HG03139 (cell line): ENCODE measurements at regions not wholly inside any gene's neighbourhood (a gene's known extent, or its start where the extent isn't known, plus 50 kb on each side); places are given as distances from the start of the nearest gene placed in this dataset.
"Not testable (repeated sequence)": the region's sequence is repeated elsewhere in the genome, so short reads cannot be mapped to it uniquely, and the experiment has no call there.

ENCODE experiments used
- ATAC-seq: cut with Tn5 transposase; IDR thresholded peaks from one replicate; pipeline ENCODE4 v1.9.1; 2021; ENCODE audit not compliant: unreplicated experiment

GRCh38 chr16:54985156-54985555, 54.5 kb downstream of the IRX5 start:
- ATAC-seq: no peak

GRCh38 chr16:54985668-54986067, 55.0 kb downstream of the IRX5 start:
- ATAC-seq: no peak

- ATAC-seq: no peak
Observed at GRCh38 chr16:54986409-54986808, 55.7 kb downstream of the IRX5 start.

- ATAC-seq: no peak
Observed at GRCh38 chr16:54987081-54987480, 56.4 kb downstream of the IRX5 start.

GRCh38 chr16:54991525-54991924, 60.9 kb downstream of the IRX5 start:
- ATAC-seq: no peak

GRCh38 chr16:54991946-54992345, 61.3 kb downstream of the IRX5 start:
- not testable (repeated sequence) for ATAC-seq

GRCh38 chr16:54993106-54993895, 62.6 kb downstream of the IRX5 start:
- no peak for ATAC-seq

- no peak for ATAC-seq
Observed at GRCh38 chr16:54996186-54996585, 65.5 kb downstream of the IRX5 start.

- ATAC-seq: no peak
Observed at GRCh38 chr16:54998834-54999233, 68.2 kb downstream of the IRX5 start.

GRCh38 chr16:54999481-54999880, 68.8 kb downstream of the IRX5 start:
- no peak for ATAC-seq

GRCh38 chr16:55000595-55000994, 69.9 kb downstream of the IRX5 start:
- ATAC-seq: no peak

- ATAC-seq: no peak
Observed at GRCh38 chr16:55001931-55002330, 71.3 kb downstream of the IRX5 start.

GRCh38 chr16:55002419-55002818, 71.8 kb downstream of the IRX5 start:
- ATAC-seq: no peak

GRCh38 chr16:55003306-55003705, 72.6 kb downstream of the IRX5 start:
- no peak for ATAC-seq

GRCh38 chr16:55003916-55004315, 73.3 kb downstream of the IRX5 start:
- ATAC-seq: no peak

- no peak for ATAC-seq
Observed at GRCh38 chr16:55007504-55007903, 76.8 kb downstream of the IRX5 start.

GRCh38 chr16:55008836-55009510, 78.3 kb downstream of the IRX5 start:
- ATAC-seq: no peak

- no peak for ATAC-seq
Observed at GRCh38 chr16:55009581-55009980, 78.9 kb downstream of the IRX5 start.

- ATAC-seq: no peak
Observed at GRCh38 chr16:55010492-55011160, 80.0 kb downstream of the IRX5 start.

GRCh38 chr16:55012362-55012761, 81.7 kb downstream of the IRX5 start:
- ATAC-seq: no peak

GRCh38 chr16:55012793-55013192, 82.1 kb downstream of the IRX5 start:
- ATAC-seq: no peak

- no peak for ATAC-seq
Observed at GRCh38 chr16:55014022-55014421, 83.4 kb downstream of the IRX5 start.
